Skin of body (tissue), 1 donor: ENCODE measurements at regions not wholly inside any gene's neighbourhood (a gene's known extent, or its start where the extent isn't known, plus 50 kb on each side); places are given as distances from the start of the nearest gene placed in this dataset.
"Not testable (repeated sequence)": the region's sequence is repeated elsewhere in the genome, so short reads cannot be mapped to it uniquely, and the experiment has no call there.

ENCODE experiments used
- DNase-seq: peaks from one replicate; lab custom pipeline; 2025; lab: John Stamatoyannopoulos, UW

DNA sequence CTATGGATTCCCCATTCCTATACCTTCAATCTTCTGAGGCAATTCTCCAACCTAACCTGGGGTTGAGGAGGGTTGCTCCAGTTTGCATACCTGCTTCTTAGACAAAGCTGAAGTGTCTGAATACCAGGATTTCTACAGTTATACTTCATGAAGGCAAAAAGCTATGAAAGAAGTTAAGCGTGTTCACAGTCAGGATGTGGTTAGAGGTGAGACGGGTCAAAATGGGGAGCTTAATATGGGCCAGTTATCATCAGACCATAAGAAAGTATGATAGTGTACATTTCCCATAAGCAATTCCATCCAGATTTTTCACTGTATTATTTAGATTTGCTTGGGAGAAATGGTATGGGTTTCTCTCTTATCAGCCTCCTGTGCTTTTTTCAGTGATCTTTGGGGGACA lies 156.9 kb upstream of the FER start:
- DNase-seq: no peak

- no peak for DNase-seq
Measured at GRCh38 chr5:108588323-108588722, 159.4 kb upstream of the FER start.

DNA sequence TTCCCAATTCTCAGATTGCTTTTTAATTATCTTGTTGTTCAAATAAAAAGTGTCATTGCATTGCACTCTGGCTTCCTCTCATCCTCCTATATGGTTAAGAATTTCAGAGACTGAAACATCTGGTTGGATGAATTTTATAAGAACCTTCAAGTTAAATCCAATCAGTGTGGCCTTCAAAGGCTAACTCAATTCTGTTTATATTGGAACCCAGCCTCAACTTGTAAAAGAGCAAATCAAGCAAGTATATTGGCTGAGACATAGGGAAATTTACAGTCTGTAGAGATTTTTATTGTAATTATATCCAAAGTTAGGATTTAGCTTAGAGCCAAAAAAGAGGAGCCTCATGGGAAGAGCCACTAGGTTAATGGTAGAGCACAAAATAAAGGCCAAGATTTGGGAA lies 159.9 kb upstream of the FER start:
- no peak for DNase-seq

- DNase-seq: no peak
Measured at GRCh38 chr5:108581026-108581425, 166.7 kb upstream of the FER start.

DNA sequence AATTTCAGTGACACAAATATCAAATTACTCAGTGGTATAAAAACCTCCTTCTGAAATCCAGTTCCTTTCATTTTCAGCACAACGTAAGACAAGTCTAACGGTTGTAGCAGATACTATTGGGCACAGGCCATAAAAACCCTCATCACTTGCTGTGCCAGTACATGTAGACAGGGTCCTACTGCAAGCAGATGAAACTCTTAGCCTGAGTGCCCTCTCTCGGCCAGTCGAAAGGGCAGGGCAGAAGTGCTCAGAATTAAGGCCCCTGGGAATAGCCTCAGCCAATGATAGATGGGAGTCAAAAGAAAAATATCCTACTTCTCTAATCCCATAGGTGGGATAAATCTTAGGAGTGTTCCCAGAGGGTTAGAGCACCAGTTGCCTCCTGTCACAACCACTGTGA lies 168.5 kb upstream of the FER start:
- no peak for DNase-seq

DNA sequence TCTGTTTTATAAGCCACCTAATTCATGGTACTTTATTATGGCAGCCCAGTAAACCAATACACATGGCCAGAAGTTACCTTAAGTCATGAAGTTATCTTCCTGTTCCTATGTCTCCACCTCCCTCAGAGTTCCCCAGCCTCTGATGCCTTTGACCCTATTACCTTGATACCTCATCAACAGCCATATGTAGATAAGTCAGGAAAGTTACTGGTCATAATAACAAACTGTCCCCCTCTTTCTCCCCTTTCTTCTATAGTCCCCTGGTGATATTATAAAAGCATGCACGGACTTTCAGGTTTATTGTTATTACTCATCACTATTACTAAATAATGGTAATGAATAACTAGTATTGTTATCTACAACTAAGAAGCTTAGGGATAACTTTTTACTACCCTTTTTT lies 168.9 kb upstream of the FER start:
- DNase-seq: no peak

DNA sequence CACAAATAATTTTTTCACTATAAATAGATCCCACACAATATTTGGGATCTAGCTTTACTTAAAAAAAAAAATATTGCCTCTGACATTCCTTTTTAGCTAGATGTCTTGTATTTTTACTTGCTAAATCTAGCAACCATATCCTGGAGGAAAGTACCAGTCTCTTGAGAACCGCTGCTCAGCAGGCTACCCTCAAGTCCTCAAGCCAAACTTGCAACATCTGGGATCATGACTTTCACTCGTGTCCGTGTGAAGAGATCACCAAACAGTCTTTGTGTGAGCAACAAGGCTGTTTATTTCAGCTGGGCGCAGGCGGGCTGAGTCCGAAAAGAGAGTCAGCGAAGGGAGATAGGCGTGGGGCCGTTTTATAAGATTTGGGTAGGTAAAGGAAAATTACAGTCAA lies 180.3 kb upstream of the FER start:
- no peak for DNase-seq

- no peak for DNase-seq
Measured at GRCh38 chr5:108564441-108564840, 182.5 kb upstream of the FBXL17 start.

DNA sequence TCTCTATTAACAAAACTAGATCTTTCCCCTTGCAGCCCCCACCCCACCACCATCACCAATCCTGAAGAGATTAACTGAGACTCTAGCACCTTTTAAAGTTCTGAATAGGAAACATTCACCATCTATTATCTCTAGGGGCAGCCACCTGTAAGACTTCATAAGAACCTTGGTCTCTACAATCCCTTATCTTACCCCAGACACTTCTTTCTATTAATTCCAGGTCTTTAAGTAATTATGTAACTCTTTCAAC lies 180.2 kb upstream of the FBXL17 start:
- no peak for DNase-seq

DNA sequence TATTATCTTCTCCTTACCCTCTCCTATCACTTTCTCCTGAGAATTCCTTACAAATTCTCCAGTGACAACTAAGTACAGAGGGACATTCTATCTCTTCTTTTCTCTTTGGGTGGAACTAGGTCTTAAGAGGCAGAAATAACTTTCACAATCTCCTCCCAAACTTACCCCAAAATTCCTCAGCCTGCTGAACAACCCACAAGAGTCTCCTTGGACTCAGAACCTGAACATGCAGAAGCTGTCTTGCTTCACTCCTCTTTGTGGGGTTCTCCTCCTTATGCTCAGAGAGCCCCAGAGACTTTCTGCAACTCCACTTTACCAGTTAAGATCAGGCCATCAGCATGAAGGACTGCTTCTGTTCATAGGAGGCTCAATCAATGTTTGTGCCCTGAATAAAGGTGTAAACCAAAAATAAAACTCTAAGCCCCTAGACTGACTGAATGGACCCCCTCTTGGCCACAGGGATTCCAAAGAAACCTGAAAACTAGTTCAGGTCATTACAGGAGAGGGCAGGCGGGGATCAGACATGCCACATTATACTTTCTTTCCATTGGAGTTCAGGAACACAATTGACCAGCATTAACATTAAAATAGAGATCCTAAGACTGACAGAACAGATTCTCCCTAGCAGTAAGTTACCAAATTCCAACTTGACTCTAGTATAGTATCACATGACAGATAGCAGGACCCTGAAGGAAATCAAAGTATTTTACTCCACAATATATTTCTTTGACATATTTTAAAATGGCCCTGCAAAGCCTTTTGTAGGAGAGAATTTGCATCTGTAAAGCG lies 179.7 kb upstream of the FBXL17 start:
- DNase-seq: no peak

- DNase-seq: peak; percentile 95
Measured at GRCh38 chr5:108560581-108560980, 178.7 kb upstream of the FBXL17 start.

DNA sequence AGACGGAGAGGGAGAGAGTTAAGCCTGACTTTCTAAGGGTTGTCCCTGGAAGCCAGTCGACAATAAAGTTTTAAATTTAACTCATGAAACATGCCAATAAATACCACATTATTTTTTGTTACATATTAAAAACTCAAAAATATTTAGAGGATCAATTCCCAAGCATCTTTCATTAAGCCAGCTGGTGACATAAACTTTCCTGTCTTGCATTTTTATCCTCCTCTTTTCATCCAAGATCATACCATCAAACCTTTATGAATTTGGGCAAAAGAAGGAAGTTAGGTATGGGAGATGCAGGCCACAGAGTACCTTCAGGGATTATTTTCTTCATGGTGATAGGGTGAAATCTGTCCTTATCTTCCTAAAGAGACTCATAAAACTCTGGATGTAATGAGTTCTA lies 178.3 kb upstream of the FBXL17 start:
- peak; percentile 94 for DNase-seq

DNA sequence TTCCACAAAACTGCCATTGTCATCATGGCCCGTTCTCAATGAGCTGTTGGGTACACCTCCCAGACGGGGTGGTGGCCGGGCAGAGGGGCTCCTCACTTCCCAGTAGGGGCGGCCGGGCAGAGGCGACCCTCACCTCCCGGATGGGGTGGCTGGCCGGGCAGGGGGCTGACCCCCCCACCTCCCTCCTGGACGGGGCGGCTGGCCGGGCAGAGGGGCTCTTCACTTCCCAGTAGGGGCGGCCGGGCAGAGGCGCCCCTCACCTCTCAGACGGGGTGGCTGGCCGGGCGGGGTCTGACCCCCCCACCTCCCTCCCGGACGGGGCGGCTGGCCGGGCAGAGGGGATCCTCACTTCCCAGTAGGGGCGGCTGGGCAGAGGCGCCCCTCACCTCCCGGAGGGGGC lies 176.9 kb upstream of the FBXL17 start:
- DNase-seq: not testable (repeated sequence)

- not testable (repeated sequence) for DNase-seq
Measured at GRCh38 chr5:108558142-108558541, 176.2 kb upstream of the FBXL17 start.

DNA sequence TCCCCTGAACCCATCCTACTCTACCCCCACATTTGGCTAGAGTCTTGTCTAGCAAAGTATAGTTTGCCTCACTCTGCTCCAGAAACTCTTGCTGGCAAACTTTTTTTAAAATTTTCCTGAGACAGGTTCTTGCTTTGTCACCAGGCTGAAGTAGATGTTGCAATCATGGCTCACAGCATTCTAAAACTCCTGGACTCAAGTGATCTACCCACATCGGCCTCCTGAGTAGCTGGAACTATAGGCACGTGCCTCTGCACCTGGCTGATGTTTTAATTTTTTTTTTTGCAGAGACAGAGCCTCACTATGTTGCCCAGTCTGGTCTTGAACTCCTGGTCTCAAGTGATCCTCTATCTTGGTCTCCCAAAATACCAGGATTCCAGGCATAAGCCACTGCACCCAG lies 175.8 kb upstream of the FBXL17 start:
- DNase-seq: no peak

- no peak for DNase-seq
Measured at GRCh38 chr5:108556441-108557145, 174.7 kb upstream of the FBXL17 start.

- no peak for DNase-seq
Measured at GRCh38 chr5:108548684-108549596, 167.0 kb upstream of the FBXL17 start.

- DNase-seq: no peak
Measured at GRCh38 chr5:108546939-108547338, 165.0 kb upstream of the FBXL17 start.

- DNase-seq: no peak
Measured at GRCh38 chr5:108545301-108545700, 163.4 kb upstream of the FBXL17 start.

DNA sequence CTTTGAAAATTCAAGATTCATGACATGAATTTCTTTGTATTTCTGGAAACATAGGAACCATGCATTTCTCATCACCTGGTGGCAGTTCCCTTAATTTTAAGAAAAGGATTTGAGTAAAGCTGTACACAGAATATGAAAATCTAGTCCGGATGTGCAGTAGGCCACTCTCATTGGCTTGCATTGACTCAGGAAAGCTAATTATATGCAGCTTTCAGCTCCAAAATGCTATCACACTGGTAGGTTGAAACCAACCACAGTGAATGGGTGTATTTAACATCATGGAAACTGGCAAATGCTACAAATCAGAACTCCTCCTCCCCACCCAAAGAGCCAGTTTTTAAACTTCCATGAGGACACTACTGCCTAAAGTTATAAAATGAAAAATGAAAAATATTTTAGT lies 161.6 kb upstream of the FBXL17 start:
- DNase-seq: no peak

GRCh38 chr5:108541836-108542235 lies 159.9 kb upstream of the FBXL17 start:
- peak; percentile 21 for DNase-seq

DNA sequence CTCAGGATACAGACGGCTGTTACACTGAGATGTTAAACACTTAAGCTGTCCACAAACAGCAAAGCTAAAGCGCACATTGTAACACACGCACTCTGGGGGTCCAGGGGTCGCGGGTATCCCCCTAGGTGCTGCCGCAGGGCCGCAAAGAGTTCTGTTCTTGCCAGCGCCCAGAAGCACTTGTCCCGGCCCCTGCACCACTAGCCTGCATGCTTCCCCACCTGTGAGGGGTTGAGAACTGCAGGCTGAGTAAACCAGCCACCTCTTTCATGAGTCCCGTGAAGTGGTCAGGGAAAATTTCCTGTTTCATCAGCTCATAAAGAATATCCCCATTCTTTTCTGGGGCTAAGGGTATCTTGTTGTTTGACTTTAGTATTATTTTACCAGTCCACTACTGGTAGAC lies 154.4 kb upstream of the FBXL17 start:
- no peak for DNase-seq

GRCh38 chr5:108532129-108532445 lies 150.2 kb upstream of the FBXL17 start:
- DNase-seq: not testable (repeated sequence)
